CD4-positive, CD25-positive, alpha-beta regulatory T cell (primary cell): ENCODE measurements at regions not wholly inside any gene's neighbourhood (a gene's known extent, or its start where the extent isn't known, plus 50 kb on each side); places are given as distances from the start of the nearest gene placed in this dataset.

ENCODE experiments used
- ATAC-seq, 2 donors: fragments of 150-1000 bp; cut with Tn5 transposase; one replicate each; pipeline ENCODE4 v1.10.0; 2021; ENCODE audit warnings: low read depth in 2 of 2, moderate number of reproducible peaks in 2 of 2, moderate library complexity in 1 of 2
- DNase-seq, 3 donors: peaks; one replicate each; pipeline versions ENCODE4 v3.0.0 to v3.0.0-alpha.2; 2012 to 2022; ENCODE audit warnings: mixed read lengths in 1 of 3
- H3K27ac ChIP-seq: one replicate; pipeline ENCODE4 v1.7.0; 2013; ENCODE audit warnings: mild to moderate bottlenecking, low read length; ENCODE audit not compliant: insufficient read depth, poor library complexity, severe bottlenecking
- H3K27me3 ChIP-seq: one replicate; pipeline ENCODE4 v1.7.0; 2013; ENCODE audit warnings: low read length; ENCODE audit not compliant: control insufficient read depth, insufficient read depth
- H3K36me3 ChIP-seq: one replicate; pipeline ENCODE4 v1.7.0; 2013; ENCODE audit warnings: mild to moderate bottlenecking, low read length, moderate library complexity; ENCODE audit not compliant: control insufficient read depth, insufficient read depth
- H3K4me1 ChIP-seq: 2 replicates; pipeline ENCODE4 v1.7.0; 2013; ENCODE audit warnings: mild to moderate bottlenecking, low read length; ENCODE audit not compliant: insufficient read depth, control insufficient read depth, poor library complexity, severe bottlenecking
- H3K4me3 ChIP-seq: one replicate; pipeline ENCODE4 v1.7.0; 2013; ENCODE audit warnings: low read depth, mild to moderate bottlenecking, low read length, moderate library complexity
- H3K9me3 ChIP-seq, 2 experiments: 1 replicate in 1 of 2; 2 replicates in 1 of 2; pipeline ENCODE4 v1.7.0; 2013; ENCODE audit warnings: low read length in 2 of 2, mild to moderate bottlenecking in 1 of 2, moderate library complexity in 1 of 2; ENCODE audit not compliant: control insufficient read depth in 2 of 2
- H3K27ac Mint-ChIP-seq, 3 donors: one replicate each; pipeline ENCODE4 v1.8.0; 2020 to 2022; ENCODE audit warnings: mild to moderate bottlenecking in 3 of 3, mixed read lengths in 3 of 3, moderate library complexity in 2 of 3
- H3K27me3 Mint-ChIP-seq: one replicate; pipeline ENCODE4 v1.8.0; 2022; ENCODE audit warnings: mild to moderate bottlenecking, mixed read lengths
- H3K36me3 Mint-ChIP-seq: one replicate; pipeline ENCODE4 v1.8.0; 2020; ENCODE audit warnings: mixed read lengths
- H3K4me1 Mint-ChIP-seq, 4 donors: one replicate each; pipeline ENCODE4 v1.8.0; 2020 to 2022; ENCODE audit warnings: mixed read lengths in 4 of 4, mild to moderate bottlenecking in 1 of 4
- H3K4me3 Mint-ChIP-seq, 4 donors: one replicate each; pipeline ENCODE4 v1.8.0; 2020 to 2022; ENCODE audit warnings: mild to moderate bottlenecking in 4 of 4, mixed read lengths in 4 of 4, moderate library complexity in 3 of 4
- H3K9me3 Mint-ChIP-seq, 7 donors: one replicate each; pipeline ENCODE4 v1.8.0; 2020 to 2022; ENCODE audit warnings: mixed read lengths in 7 of 7, mild to moderate bottlenecking in 3 of 7, moderate library complexity in 2 of 7

- peak overlapping the region; percentile 88 to 96 (median 89) for H3K27ac Mint-ChIP-seq
- no peaks in the 10 kb centered on the region for H3K27me3 Mint-ChIP-seq
- H3K9me3 ChIP-seq = peaks cover 0 to 2% of the 10 kb centered on the region in 2 experiments
- peaks cover 19 to 38% (median 34%) of the 10 kb centered on the region in 4 donors for H3K4me1 Mint-ChIP-seq
- no peaks in the 10 kb centered on the region for H3K27me3 ChIP-seq
- DNase-seq = peak; percentile 32 to 87 (median 42)
- no peak overlapping the region for H3K4me3 ChIP-seq
- no peaks in the 10 kb centered on the region for H3K36me3 ChIP-seq
- peaks cover 0 to 8% (median 4%) of the 10 kb centered on the region in 7 donors for H3K9me3 Mint-ChIP-seq
- H3K4me3 Mint-ChIP-seq = peak overlapping the region in 3 of 4 donors; percentile 13 to 58 (median 39)
- peak; percentile 97 to 99 for ATAC-seq
- no peaks in the 10 kb centered on the region for H3K36me3 Mint-ChIP-seq
- peaks cover 21% of the 10 kb centered on the region for H3K4me1 ChIP-seq
- H3K27ac ChIP-seq = no peak overlapping the region
These were observed 447.4 kb downstream of the COG6 start for GRCh38 chr13:40102854-40103253.

- Histone ChIP-seq H3K9me3 (peaks cover 0 to 2% of the 10 kb centered on the region in 2 experiments), H3K36me3 (no peaks in the 10 kb centered on the region), H3K27ac (no peak overlapping the region), H3K27me3 (no peaks in the 10 kb centered on the region), H3K4me3 (no peak overlapping the region), H3K4me1 (peaks cover 21% of the 10 kb centered on the region)
- Mint-ChIP-seq H3K4me1 (peaks cover 19 to 38% (median 32%) of the 10 kb centered on the region in 4 donors), H3K27me3 (no peaks in the 10 kb centered on the region), H3K36me3 (no peaks in the 10 kb centered on the region), H3K9me3 (peaks cover 0 to 5% (median 3%) of the 10 kb centered on the region in 7 donors), H3K4me3 (no peak overlapping the region), H3K27ac (no peak overlapping the region)
- no peak for DNase-seq
- no peak for ATAC-seq
These were observed 448.4 kb downstream of the COG6 start for GRCh38 chr13:40103864-40104263.

DNA sequence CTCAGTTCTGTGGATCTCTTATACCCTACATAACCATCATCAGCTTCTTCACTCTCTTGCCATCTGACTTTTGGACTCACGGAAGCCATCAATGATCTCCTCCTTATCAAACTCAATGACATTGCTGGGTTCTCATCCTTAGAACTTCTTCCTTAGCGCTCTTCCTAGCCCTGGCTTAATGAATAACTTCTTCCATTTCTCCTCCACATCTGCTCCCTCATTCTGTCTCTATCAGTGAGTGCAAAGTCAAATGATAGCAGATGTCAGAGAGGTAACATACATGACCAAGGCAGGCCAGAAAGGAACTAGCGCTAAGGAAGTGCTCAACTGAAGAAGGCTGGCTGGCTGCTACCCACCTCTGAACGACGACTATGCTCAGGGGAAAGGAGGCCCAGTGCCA is 449.8 kb downstream of the COG6 start:
- Mint-ChIP-seq H3K36me3 (no peaks in the 10 kb centered on the region), H3K27ac (no peak overlapping the region), H3K9me3 (peaks cover 0 to 6% (median 2%) of the 10 kb centered on the region in 7 donors), H3K4me1 (peaks cover 19 to 42% (median 31%) of the 10 kb centered on the region in 4 donors), H3K4me3 (no peak overlapping the region), H3K27me3 (no peaks in the 10 kb centered on the region)
- Histone ChIP-seq H3K27me3 (no peaks in the 10 kb centered on the region), H3K4me1 (peaks cover 21% of the 10 kb centered on the region), H3K4me3 (no peak overlapping the region), H3K27ac (no peak overlapping the region), H3K36me3 (no peaks in the 10 kb centered on the region), H3K9me3 (no peaks in the 10 kb centered on the region)
- DNase-seq (no peak), ATAC-seq (no peak)

GRCh38 chr13:40109351-40109844 is 453.9 kb downstream of the COG6 start:
- Histone ChIP-seq H3K27me3 (no peaks in the 10 kb centered on the region), H3K4me3 (no peak overlapping the region), H3K27ac (no peak overlapping the region), H3K4me1 (no peaks in the 10 kb centered on the region), H3K9me3 (no peaks in the 10 kb centered on the region), H3K36me3 (no peaks in the 10 kb centered on the region)
- no peak for DNase-seq
- no peaks in the 10 kb centered on the region for H3K27me3 Mint-ChIP-seq
- peaks cover 0 to 6% (median 0%) of the 10 kb centered on the region in 7 donors for H3K9me3 Mint-ChIP-seq
- H3K27ac Mint-ChIP-seq = no peak overlapping the region
- ATAC-seq = no peak
- H3K36me3 Mint-ChIP-seq = no peaks in the 10 kb centered on the region
- peaks cover 5 to 20% (median 8%) of the 10 kb centered on the region in 4 donors for H3K4me1 Mint-ChIP-seq
- no peak overlapping the region for H3K4me3 Mint-ChIP-seq

DNA sequence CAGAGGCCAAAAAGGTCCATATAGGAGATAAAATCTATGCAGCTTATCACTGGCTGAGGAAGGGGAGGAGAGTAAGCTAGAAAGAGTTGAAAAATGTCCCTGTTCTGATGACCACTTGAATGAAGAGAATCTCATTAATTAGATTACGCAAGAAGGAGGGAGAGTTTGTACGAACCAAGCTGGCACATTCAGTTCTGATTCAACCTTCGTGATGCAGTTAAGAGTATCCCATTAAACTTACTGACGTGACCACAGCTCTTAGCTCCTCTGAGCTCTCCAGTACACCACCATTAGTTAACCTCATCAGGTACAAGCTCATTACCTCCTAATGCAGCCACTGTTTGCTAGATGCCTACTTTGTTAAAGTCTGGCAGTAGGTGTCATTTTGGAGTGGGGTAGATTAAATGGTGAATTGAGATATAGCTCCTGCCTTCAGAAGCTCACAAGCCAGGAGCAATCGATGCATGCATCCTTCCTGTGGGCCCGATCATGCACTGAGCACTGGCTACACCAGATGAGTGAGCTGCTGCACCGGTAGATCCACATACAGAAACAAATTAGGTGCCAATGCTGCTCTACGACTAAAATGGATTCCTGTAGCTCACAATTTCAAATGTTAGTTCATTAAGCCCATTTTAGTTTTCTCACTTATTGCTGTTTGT is 458.3 kb downstream of the COG6 start:
- Mint-ChIP-seq H3K36me3 (no peaks in the 10 kb centered on the region), H3K4me3 (no peak overlapping the region), H3K9me3 (peaks cover 0 to 6% (median 1%) of the 10 kb centered on the region in 7 donors), H3K4me1 (peaks cover 19 to 42% (median 35%) of the 10 kb centered on the region in 4 donors), H3K27me3 (no peaks in the 10 kb centered on the region), H3K27ac (peak overlapping the region in 2 of 3 donors; percentile 11 to 66)
- Histone ChIP-seq H3K4me1 (peaks cover 16% of the 10 kb centered on the region), H3K36me3 (no peaks in the 10 kb centered on the region), H3K27ac (no peak overlapping the region), H3K4me3 (no peak overlapping the region), H3K9me3 (no peaks in the 10 kb centered on the region), H3K27me3 (no peaks in the 10 kb centered on the region)
- no peak for ATAC-seq
- DNase-seq = no peak

- peaks cover 0 to 6% (median 1%) of the 10 kb centered on the region in 7 donors for H3K9me3 Mint-ChIP-seq
- Histone ChIP-seq H3K27me3 (no peaks in the 10 kb centered on the region), H3K4me1 (peaks cover 16% of the 10 kb centered on the region), H3K9me3 (no peaks in the 10 kb centered on the region), H3K36me3 (no peaks in the 10 kb centered on the region), H3K27ac (no peak overlapping the region), H3K4me3 (no peak overlapping the region)
- no peaks in the 10 kb centered on the region for H3K36me3 Mint-ChIP-seq
- H3K27me3 Mint-ChIP-seq = no peaks in the 10 kb centered on the region
- no peak overlapping the region for H3K4me3 Mint-ChIP-seq
- no peak for DNase-seq
- peaks cover 19 to 39% (median 35%) of the 10 kb centered on the region in 4 donors for H3K4me1 Mint-ChIP-seq
- ATAC-seq = no peak
- H3K27ac Mint-ChIP-seq = peak overlapping the region in 2 of 3 donors; percentile 97
These were observed 458.9 kb downstream of the COG6 start for GRCh38 chr13:40114305-40114896.

DNA sequence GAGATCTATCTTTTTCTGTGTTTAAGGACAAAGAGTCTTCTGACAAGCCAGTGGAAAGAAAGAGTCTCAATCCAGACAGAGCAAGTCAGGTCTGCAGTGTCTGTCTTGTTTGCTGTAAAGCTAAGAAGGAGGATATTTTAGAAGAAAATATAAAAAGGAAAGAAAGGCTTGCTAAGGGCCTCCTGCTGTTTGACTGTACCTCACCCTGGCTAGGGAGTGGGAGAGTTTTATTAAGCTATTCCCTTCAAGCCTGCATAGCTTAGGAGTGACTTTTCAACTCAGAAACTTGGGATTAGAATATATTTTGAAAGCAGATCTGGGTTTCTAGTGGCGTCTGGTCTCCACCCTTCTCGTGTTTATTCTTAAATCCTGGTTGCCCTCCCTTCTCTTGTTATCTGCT is 460.0 kb downstream of the COG6 start:
- H3K27me3 ChIP-seq = no peaks in the 10 kb centered on the region
- H3K4me1 Mint-ChIP-seq = peaks cover 19 to 38% (median 35%) of the 10 kb centered on the region in 4 donors
- peaks cover 0 to 5% (median 1%) of the 10 kb centered on the region in 7 donors for H3K9me3 Mint-ChIP-seq
- H3K27ac Mint-ChIP-seq = peak overlapping the region; percentile 97 to 98 (median 97)
- ATAC-seq (no peak), DNase-seq (no peak)
- H3K27me3 Mint-ChIP-seq = no peaks in the 10 kb centered on the region
- H3K27ac ChIP-seq = peak overlapping the region; percentile 68
- H3K4me3 Mint-ChIP-seq = peak overlapping the region in 3 of 4 donors; percentile 17 to 44 (median 40)
- H3K9me3 ChIP-seq = no peaks in the 10 kb centered on the region
- H3K4me3 ChIP-seq = peak overlapping the region; percentile 34
- H3K36me3 Mint-ChIP-seq = no peaks in the 10 kb centered on the region
- H3K4me1 ChIP-seq = peaks cover 16% of the 10 kb centered on the region
- H3K36me3 ChIP-seq = no peaks in the 10 kb centered on the region
